ENCODE measurements at regions not wholly inside any gene's neighbourhood (a gene's known extent, or its start where the extent isn't known, plus 50 kb on each side); places are given as distances from the start of the nearest gene placed in this dataset.

DNA sequence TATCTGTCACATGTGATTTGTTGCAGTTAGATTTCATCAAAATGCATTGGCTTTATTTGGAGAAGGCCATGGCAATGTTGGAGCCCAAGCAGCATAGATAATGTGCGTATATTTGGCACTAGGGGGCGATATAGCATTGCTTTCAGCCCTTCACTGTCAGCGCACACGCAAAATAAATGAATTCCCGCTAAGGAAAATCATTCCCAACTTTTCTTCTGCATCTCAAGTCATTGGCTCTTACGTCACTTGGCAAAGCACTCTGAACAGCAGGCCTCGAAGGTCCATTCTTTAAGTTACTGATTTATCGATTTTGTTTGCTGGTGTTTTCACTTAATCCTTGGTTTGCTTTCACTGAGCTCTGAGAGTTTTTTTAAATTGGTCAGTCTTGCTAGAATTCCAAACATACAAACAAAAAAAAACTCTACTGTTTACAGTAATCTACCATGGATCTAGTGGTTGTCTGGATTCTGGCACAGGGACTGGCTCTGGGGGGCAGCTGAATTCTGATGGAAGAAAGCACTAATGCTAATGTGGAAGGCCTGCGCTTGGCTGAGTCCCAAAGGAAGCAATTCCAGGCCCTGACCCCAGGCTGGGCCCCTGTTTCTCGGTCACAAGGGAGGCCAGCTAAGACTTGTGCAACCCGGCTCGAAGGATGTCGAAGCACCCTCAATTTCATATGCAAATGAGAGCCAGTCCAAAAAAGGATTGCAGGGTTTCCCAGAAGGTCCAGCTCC, 97.7 kb upstream of the IPO5 start:
- POLR2A ChIA-PET (ENCODE audit: unreplicated experiment) = no interaction called here
- Histone ChIP-seq H3K36me3 (ENCODE audit: control insufficient read depth, insufficient read depth, low read length) (no peaks in the 10 kb centered on the region), H3K9ac (ENCODE audit: low read depth, low read length) (no peak overlapping the region), H3K27me3 (ENCODE audit: control insufficient read depth, insufficient read depth, low read length) (no peaks in the 10 kb centered on the region), H3K9me1 (ENCODE audit: insufficient read depth, low read length) (no peaks in the 10 kb centered on the region), H2AK9ac (replicated peaks; ENCODE audit: low read depth, low read length, poor library complexity) (no peak overlapping the region), H3K56ac (ENCODE audit: extremely low read depth, insufficient read depth, low read length) (no peak overlapping the region), H3K23ac (ENCODE audit: low read depth, low read length) (no peak overlapping the region), H2BK20ac (ENCODE audit: low read depth, low read length) (peak overlapping the region; percentile 18; the same call in 1 of the 2 replicates), H3K18ac (ENCODE audit: low read depth, low read length) (no peak overlapping the region), H4K5ac (ENCODE audit: low read depth, low read length) (no peak overlapping the region), H2AFZ (replicated peaks; ENCODE audit: low read length, poor library complexity) (peak overlapping the region; percentile 16), H3K4me3 (ENCODE audit: insufficient read depth, low read depth, low read length) (no peak overlapping the region), H4K20me1 (ENCODE audit: insufficient read depth, low read length) (no peaks in the 10 kb centered on the region), H2BK5ac (ENCODE audit: low read depth, low read length, poor library complexity, severe bottlenecking) (no peak overlapping the region), H3K9me3 (ENCODE audit: control insufficient read depth, insufficient read depth, low read length) (no peaks in the 10 kb centered on the region), H3K4me1 (ENCODE audit: control insufficient read depth, insufficient read depth, low read length) (peaks cover 6% of the 10 kb centered on the region), H3K14ac (replicated peaks; ENCODE audit: low read depth, low read length) (no peak overlapping the region), H3K79me1 (ENCODE audit: low read depth in 1 of 2, low read length in 2 of 2) (no peaks in the 10 kb centered on the region), H2BK15ac (ENCODE audit: low read depth, low read length) (no peak overlapping the region; the same call in 2 of the 3 replicates), H2AK5ac (ENCODE audit: low read depth, low read length) (no peak overlapping the region), H3K27ac (ENCODE audit: insufficient read depth, low read length) (no peak overlapping the region), H2BK120ac (ENCODE audit: low read depth, low read length) (no peak overlapping the region), H3K4ac (ENCODE audit: low read depth, low read length) (no peak overlapping the region), H4K8ac (ENCODE audit: low read depth in 2 of 2, low read length in 2 of 2) (no peak overlapping the region), H3K4me2 (ENCODE audit: low read depth, low read length) (no peak overlapping the region), H4K91ac (ENCODE audit: insufficient read depth, low read depth, low read length) (no peak overlapping the region)
- CTCF ChIA-PET = interaction anchor here (0.6 to 1.0 kb wide), 8 partner anchors 10 to 555 kb away, joined by 3 to 5 read pairs (median 3); no protein-coding TSS in a partner anchor
- no TSS peak for BruUV-seq (replicated peaks)
- intact Hi-C loops (cut with micrococcal nuclease) (loop anchor here (1.0 to 10.0 kb wide), 9 partner anchors 57 to 989 kb away; partner anchors contain the start of gene FARP1), in situ Hi-C loops (cut with MboI; ENCODE audit: low sequenced_read_pairs) (loop anchor here (10.0 to 25.0 kb wide), 4 partner anchors 289 to 982 kb away; partner anchors contain the start of gene FARP1), dilution Hi-C loops (cut with HindIII; ENCODE audit: low sequenced_read_pairs, unreplicated experiment) (no loop called here)
- WGBS, 2 experiments (ENCODE audit: extremely low coverage in 2 of 2, insufficient read length in 1 of 2) = 53% methylated on average over 4 of the region's 13 CpGs; no CpG with 5 or more reads in 1 of the 2 experiments
- DNase-seq (peak; percentile 86), ATAC-seq (ENCODE audit: low read depth) (peak; percentile 88)
- no peak for TF ChIP-seq FOS (IDR thresholded peaks at IDR 0.05; ENCODE audit: low read depth, low read length)
- TF ChIP-seq CHD1 (IDR thresholded peaks at IDR 0.05; ENCODE audit: low read depth, low read length) = peak; percentile 52; the same call in 1 of the 2 replicates
- peak; percentile 93 for TF ChIP-seq SMC3 (IDR thresholded peaks at IDR 0.05; ENCODE audit: low read depth, low read length)
- no peak for TF ChIP-seq CEBPB (IDR thresholded peaks at IDR 0.05; ENCODE audit: low read depth, low read length)
- peak; percentile 99 for TF ChIP-seq RAD21 (IDR thresholded peaks at IDR 0.05; ENCODE audit: low read length)
- TF ChIP-seq NFE2L2 (IDR thresholded peaks at IDR 0.05; ENCODE audit: low read depth, low read length) = no peak
- 0 out of 2 replicates have a peak, but pooled peaks have one; percentile 10 for TF ChIP-seq BHLHE40 (IDR thresholded peaks at IDR 0.05; ENCODE audit: low read depth, low read length)
- no peak for TF ChIP-seq MAZ (IDR thresholded peaks at IDR 0.05; ENCODE audit: borderline replicate concordance, low read depth, low read length)
- peak; percentile 39; the same call in 1 of the 2 replicates for TF ChIP-seq POLR2A (IDR thresholded peaks at IDR 0.05; ENCODE audit: low read depth, low read length)
- TF ChIP-seq, protein P1, sequence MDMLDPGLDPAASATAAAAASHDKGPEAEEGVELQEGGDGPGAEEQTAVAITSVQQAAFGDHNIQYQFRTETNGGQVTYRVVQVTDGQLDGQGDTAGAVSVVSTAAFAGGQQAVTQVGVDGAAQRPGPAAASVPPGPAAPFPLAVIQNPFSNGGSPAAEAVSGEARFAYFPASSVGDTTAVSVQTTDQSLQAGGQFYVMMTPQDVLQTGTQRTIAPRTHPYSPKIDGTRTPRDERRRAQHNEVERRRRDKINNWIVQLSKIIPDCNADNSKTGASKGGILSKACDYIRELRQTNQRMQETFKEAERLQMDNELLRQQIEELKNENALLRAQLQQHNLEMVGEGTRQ (IDR thresholded peaks at IDR 0.05; ENCODE audit: low read depth, low read length) = no peak
- TF ChIP-seq, protein P2, sequence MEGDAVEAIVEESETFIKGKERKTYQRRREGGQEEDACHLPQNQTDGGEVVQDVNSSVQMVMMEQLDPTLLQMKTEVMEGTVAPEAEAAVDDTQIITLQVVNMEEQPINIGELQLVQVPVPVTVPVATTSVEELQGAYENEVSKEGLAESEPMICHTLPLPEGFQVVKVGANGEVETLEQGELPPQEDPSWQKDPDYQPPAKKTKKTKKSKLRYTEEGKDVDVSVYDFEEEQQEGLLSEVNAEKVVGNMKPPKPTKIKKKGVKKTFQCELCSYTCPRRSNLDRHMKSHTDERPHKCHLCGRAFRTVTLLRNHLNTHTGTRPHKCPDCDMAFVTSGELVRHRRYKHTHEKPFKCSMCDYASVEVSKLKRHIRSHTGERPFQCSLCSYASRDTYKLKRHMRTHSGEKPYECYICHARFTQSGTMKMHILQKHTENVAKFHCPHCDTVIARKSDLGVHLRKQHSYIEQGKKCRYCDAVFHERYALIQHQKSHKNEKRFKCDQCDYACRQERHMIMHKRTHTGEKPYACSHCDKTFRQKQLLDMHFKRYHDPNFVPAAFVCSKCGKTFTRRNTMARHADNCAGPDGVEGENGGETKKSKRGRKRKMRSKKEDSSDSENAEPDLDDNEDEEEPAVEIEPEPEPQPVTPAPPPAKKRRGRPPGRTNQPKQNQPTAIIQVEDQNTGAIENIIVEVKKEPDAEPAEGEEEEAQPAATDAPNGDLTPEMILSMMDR (conservative IDR thresholded peaks at IDR 0.05; ENCODE audit: low read depth, low read length) = peak; percentile 89
- TF ChIP-seq MXI1 (IDR thresholded peaks at IDR 0.05; ENCODE audit: borderline replicate concordance, low read depth, low read length) = no peak
- TF ChIP-seq RFX5 (IDR thresholded peaks at IDR 0.05; ENCODE audit: low read depth, low read length) = no peak
- no peak for TF ChIP-seq MAFK (IDR thresholded peaks at IDR 0.05; ENCODE audit: low read depth, low read length)
- TF ChIP-seq, protein P3, sequence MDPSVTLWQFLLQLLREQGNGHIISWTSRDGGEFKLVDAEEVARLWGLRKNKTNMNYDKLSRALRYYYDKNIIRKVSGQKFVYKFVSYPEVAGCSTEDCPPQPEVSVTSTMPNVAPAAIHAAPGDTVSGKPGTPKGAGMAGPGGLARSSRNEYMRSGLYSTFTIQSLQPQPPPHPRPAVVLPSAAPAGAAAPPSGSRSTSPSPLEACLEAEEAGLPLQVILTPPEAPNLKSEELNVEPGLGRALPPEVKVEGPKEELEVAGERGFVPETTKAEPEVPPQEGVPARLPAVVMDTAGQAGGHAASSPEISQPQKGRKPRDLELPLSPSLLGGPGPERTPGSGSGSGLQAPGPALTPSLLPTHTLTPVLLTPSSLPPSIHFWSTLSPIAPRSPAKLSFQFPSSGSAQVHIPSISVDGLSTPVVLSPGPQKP (IDR thresholded peaks at IDR 0.05; ENCODE audit: borderline replicate concordance, low read depth, low read length) = no peak
